Psoas muscle (tissue), 7 donors: ENCODE measurements at regions not wholly inside any gene's neighbourhood (a gene's known extent, or its start where the extent isn't known, plus 50 kb on each side); places are given as distances from the start of the nearest gene placed in this dataset.

Experiments used
- ATAC-seq, 4 donors: fragments of 200-7000 bp; cut with Tn5 transposase; one replicate each; pipeline ENCODE4 v1.9.1; 2020; ENCODE audit warnings: moderate library complexity in 3 of 4, mild to moderate bottlenecking in 2 of 4
- DNase-seq, 2 donors: peaks; one replicate each; pipeline ENCODE4 v3.0.0-alpha.2; 2020
- H3K27ac ChIP-seq: fragments of 200-600 bp; one replicate; pipeline ENCODE4 v1.8.0; 2022
- H3K27me3 ChIP-seq, 3 donors: fragments of 200-600 bp in 1 of 3; one replicate each; pipeline versions ENCODE4 v1.6.1 to v1.8.0; 2013 to 2022; ENCODE audit warnings: low read length in 2 of 3, mild to moderate bottlenecking in 2 of 3, moderate library complexity in 1 of 3; ENCODE audit not compliant: insufficient read depth in 3 of 3
- H3K36me3 ChIP-seq, 2 donors: fragments of 200-600 bp in 1 of 2; one replicate each; pipeline versions ENCODE4 v1.6.1 to v1.8.0; 2013 to 2022; ENCODE audit warnings: low read depth in 1 of 2, mild to moderate bottlenecking in 1 of 2, moderate library complexity in 1 of 2; ENCODE audit not compliant: insufficient read depth in 1 of 2
- H3K4me1 ChIP-seq: fragments of 200-600 bp; one replicate; pipeline ENCODE4 v1.8.0; 2022
- H3K4me3 ChIP-seq: fragments of 200-600 bp; one replicate; pipeline ENCODE4 v1.8.0; 2022; ENCODE audit warnings: mild to moderate bottlenecking
- H3K9me3 ChIP-seq: fragments of 200-600 bp; one replicate; pipeline ENCODE4 v1.8.0; 2022
- WGBS, 3 donors: extraction: QIAGEN DNeasy Blood & Tissue Kit; methylation state at CpG; one replicate each; pipeline versions ENCODE4 v1.1.6 to v1.1.7; 2013; 5-methylcytosine and 5-hydroxymethylcytosine counted together
- intact Hi-C, 2 donors: fragments of 100-400 bp; cut with DNase I; formaldehyde crosslinking; loops; one replicate each; pipeline versions ENCODE4 v1.11.0 to v1.14.2; 2022
- TF ChIP-seq, protein P1 (sequence below): fragments of 200-600 bp; IDR thresholded peaks from one replicate; pipeline ENCODE4 v1.8.0; 2022; ENCODE audit warnings: antibody characterized with exemption
- donor health status: healthy with polysubstance abuse.
- donor health status: DM: no; HTN: no; CAD: no; lungs with moderate emphysema.
- donor health status: Bipolar disorder and iron deficiency.
- donor health status: healthy.
- donor health status: DM: yes; HTN: yes; CAD: no.
- donor health status: DM: no; HTN: no; CAD: no.
- donor health status: DM: yes; HTN: yes; CAD: no.

DNA sequence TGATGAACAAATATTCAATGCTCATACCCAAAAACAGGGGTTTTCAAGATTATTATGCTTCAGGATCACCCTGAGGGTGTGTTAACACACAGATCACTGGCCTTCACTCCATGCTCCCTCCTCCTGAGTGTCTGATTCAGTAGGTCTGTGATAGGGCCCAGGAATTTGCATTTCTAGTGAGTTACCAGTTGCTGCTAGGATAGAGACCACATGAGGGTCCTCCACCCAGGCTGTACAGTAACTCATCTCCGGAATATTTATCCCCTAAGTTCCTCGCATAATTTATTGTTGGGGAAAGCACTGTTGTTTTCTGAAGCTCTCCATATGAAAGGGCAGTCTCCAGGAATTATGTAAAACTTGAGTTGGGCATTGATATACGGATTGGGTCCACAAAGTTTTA lies 1106.6 kb upstream of the B3GALT2 start:
- WGBS, 3 donors, result 68 to 73% (median 70%) methylated on average over 3 of the region's 3 CpGs
- intact Hi-C loops, result no loop called here
- Histone ChIP-seq H3K4me3 (no peak overlapping the region), H3K9me3 (no peaks in the 10 kb centered on the region), H3K36me3 (no peaks in the 10 kb centered on the region), H3K27ac (no peak overlapping the region), H3K4me1 (no peaks in the 10 kb centered on the region), H3K27me3 (no peaks in the 10 kb centered on the region)
- TF ChIP-seq, protein P1, sequence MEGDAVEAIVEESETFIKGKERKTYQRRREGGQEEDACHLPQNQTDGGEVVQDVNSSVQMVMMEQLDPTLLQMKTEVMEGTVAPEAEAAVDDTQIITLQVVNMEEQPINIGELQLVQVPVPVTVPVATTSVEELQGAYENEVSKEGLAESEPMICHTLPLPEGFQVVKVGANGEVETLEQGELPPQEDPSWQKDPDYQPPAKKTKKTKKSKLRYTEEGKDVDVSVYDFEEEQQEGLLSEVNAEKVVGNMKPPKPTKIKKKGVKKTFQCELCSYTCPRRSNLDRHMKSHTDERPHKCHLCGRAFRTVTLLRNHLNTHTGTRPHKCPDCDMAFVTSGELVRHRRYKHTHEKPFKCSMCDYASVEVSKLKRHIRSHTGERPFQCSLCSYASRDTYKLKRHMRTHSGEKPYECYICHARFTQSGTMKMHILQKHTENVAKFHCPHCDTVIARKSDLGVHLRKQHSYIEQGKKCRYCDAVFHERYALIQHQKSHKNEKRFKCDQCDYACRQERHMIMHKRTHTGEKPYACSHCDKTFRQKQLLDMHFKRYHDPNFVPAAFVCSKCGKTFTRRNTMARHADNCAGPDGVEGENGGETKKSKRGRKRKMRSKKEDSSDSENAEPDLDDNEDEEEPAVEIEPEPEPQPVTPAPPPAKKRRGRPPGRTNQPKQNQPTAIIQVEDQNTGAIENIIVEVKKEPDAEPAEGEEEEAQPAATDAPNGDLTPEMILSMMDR, result no peak
- no peak for DNase-seq
- ATAC-seq, result no peak

DNA sequence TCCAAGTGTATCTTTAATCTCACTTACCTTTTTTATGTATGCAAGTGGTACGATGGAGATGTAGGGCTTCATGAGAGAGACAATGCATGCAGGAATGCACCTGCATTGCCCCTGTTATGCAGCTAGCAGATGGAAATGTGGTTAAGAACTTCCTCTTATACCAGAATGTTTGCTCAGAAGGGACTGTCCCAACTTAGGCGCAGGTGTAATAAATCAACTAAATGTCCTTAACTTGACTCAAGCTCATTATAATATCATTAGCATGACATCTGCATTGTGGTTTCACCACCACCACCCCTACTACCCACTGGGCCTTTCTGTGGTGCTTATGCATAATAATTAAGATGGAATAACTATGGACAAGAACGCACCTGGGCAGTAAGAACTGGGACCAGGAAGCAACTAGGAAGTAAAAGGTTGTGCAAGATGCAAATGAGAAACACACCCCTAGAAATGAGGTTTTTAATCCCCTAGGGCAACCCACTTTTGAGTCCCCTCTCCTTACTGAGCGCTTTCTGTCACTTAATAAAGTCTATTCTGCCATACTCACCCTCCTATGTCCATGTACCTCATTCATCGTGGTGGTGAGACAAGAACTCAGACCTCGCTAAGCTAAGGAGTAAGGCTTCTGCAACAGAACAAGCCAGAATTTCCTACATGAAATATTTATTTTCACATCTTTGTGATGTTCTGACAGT lies 1103.3 kb upstream of the B3GALT2 start:
- ATAC-seq, result no peak
- Histone ChIP-seq H3K36me3 (no peaks in the 10 kb centered on the region), H3K27ac (no peak overlapping the region), H3K4me1 (no peaks in the 10 kb centered on the region), H3K4me3 (no peak overlapping the region), H3K27me3 (no peaks in the 10 kb centered on the region), H3K9me3 (no peaks in the 10 kb centered on the region)
- intact Hi-C loops, result no loop called here
- WGBS, 3 donors, result 84 to 90% (median 87%) methylated on average over 6 of the region's 6 CpGs
- TF ChIP-seq, protein P1, result no peak
- DNase-seq, result no peak

DNA sequence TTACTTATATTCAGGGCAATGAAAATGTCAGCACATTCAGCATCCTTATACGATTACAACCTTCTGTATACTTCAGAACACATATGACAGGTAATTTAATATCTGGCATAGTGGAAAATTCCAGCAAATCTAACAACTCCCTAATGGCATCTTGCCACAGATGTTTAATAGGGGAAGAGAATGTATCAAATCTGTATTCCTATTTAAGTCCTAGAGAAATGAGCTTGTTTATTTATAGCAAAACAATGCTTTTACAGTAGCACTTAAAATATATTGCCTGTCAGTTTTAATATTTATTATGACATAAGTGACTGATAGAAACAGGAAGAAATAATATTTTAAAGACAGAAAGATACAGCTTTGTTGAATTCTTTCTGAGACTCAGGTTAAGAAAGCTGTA lies 1101.8 kb upstream of the B3GALT2 start:
- Histone ChIP-seq H3K27me3 (no peaks in the 10 kb centered on the region), H3K4me1 (no peaks in the 10 kb centered on the region), H3K9me3 (no peaks in the 10 kb centered on the region), H3K4me3 (no peak overlapping the region), H3K27ac (no peak overlapping the region), H3K36me3 (no peaks in the 10 kb centered on the region)
- WGBS, 3 donors, result 17 to 48% (median 28%) methylated on average over 1 of the region's 1 CpG
- TF ChIP-seq, protein P1, result no peak
- DNase-seq, result no peak
- intact Hi-C loops, result no loop called here
- no peak for ATAC-seq

DNA sequence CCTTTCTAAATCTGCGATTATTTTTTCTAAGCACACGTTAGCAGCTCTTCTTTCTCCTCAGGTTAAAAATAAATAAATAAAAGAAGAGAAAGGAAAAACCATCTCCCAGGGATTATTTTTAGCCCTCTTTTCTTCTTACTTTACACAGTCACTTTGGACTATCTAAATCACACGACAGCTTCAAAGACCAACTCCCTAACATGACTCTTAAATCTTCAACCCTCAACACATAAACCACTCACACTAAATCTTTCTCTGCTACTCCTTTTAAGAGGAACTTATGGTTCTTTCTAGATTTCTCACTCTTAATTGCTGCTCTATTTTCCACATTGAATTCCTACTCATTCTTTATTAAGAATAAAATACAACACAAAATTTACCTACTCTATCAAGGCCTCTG lies 1095.0 kb upstream of the B3GALT2 start:
- no peak for ATAC-seq
- WGBS, 3 donors, result 21 to 26% (median 22%) methylated on average over 3 of the region's 3 CpGs
- Histone ChIP-seq H3K9me3 (no peaks in the 10 kb centered on the region), H3K4me1 (no peaks in the 10 kb centered on the region), H3K4me3 (no peak overlapping the region), H3K27me3 (no peaks in the 10 kb centered on the region), H3K36me3 (no peaks in the 10 kb centered on the region), H3K27ac (no peak overlapping the region)
- no peak for DNase-seq
- intact Hi-C loops, result no loop called here
- TF ChIP-seq, protein P1, result no peak

DNA sequence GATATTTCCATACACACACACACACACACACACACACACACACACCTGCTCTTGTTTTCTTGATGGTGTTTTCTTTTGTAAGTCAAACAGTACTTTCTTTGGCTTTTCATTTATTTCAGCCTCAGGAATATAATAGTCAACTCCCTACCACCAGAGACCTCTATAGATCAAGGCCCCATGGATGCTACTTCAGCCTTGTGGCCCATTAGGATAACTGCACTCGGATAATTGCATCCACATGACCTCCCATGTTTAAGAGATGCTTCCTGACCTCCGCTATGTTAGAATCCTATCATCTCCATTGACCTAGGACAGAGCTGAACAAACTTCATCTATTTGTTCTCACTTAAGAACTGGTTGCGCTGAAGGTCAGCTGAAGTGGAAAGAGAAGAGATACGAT lies 1094.0 kb upstream of the B3GALT2 start:
- ATAC-seq (no peak), DNase-seq (no peak)
- H3K36me3 ChIP-seq, result no peaks in the 10 kb centered on the region
- 59 to 84% (median 61%) methylated on average over 4 of the region's 4 CpGs for WGBS, 3 donors
- no peaks in the 10 kb centered on the region for H3K4me1 ChIP-seq
- no peaks in the 10 kb centered on the region for H3K27me3 ChIP-seq
- no peaks in the 10 kb centered on the region for H3K9me3 ChIP-seq
- no peak overlapping the region for H3K4me3 ChIP-seq
- TF ChIP-seq, protein P1, result no peak
- H3K27ac ChIP-seq, result no peak overlapping the region
- intact Hi-C loops, result no loop called here
